HepG2 (cell line): ENCODE measurements at regions not wholly inside any gene's neighbourhood (a gene's known extent, or its start where the extent isn't known, plus 50 kb on each side); places are given as distances from the start of the nearest gene placed in this dataset.

ENCODE experiments used
- ATAC-seq: fragments of 200-7000 bp; cut with Tn5 transposase; 3 replicates; pipeline ENCODE4 v1.9.1; 2020; ENCODE audit warnings: mild to moderate bottlenecking, moderate library complexity
- BruUV-seq: library from RNA; stranded (reverse); fragments of 400-500 nt; replicated peaks from 2 replicates; lab custom pipeline; 2021; lab: Mats Ljungman, UMichigan
- CTCF ChIA-PET: fragments of 300-600 bp; formaldehyde crosslinking; extraction: SDS; loops from one replicate; lab custom pipeline; 2021; ENCODE audit warnings: low total read pairs, inconsistent platforms, low intra/inter-chr PET ratio; lab: Yijun Ruan, JAX
- POLR2A ChIA-PET: fragments of 350-600 bp; sonication (Branson Sonifier 250); formaldehyde crosslinking; loops from one replicate; lab custom pipeline; 2020; ENCODE audit warnings: antibody characterized with exemption, inconsistent platforms; lab: Yijun Ruan, JAX
- DNase-seq: peaks from one replicate; pipeline ENCODE4 v3.0.0-alpha.2; 2015; ENCODE audit warnings: low spot score
- FAIRE-seq: peaks from 3 replicates; lab custom pipeline; 2011; peaks lifted over from hg19 to GRCh38; lab: Jason Lieb, UNC
- H2AFZ ChIP-seq: one replicate; pipeline ENCODE4 v1.6.1; 2011; ENCODE audit warnings: low read length, inconsistent platforms
- H3K27ac ChIP-seq: fragments of 300-600 bp; 3 replicates; pipeline ENCODE4 v1.8.0; 2011; ENCODE audit warnings: mixed run types, mild to moderate bottlenecking, mixed read lengths, low read length, inconsistent platforms; ENCODE audit not compliant: insufficient read depth; ENCODE audit errors: extremely low read length
- H3K27me3 ChIP-seq, 2 experiments: fragments of 200-600 bp in 1 of 2; 2 replicates in 1 of 2; 3 replicates in 1 of 2; pipeline versions ENCODE4 v1.6.0 to v1.8.0; 2011; ENCODE audit warnings: low read length in 2 of 2, mild to moderate bottlenecking in 2 of 2, moderate library complexity in 2 of 2, inconsistent platforms in 1 of 2; ENCODE audit not compliant: insufficient read depth in 2 of 2, control insufficient read depth in 1 of 2
- H3K36me3 ChIP-seq, 2 experiments: fragments of 200-600 bp in 1 of 2; replicated peaks in 1 of 2; 2 replicates in 1 of 2; 3 replicates in 1 of 2; pipeline versions ENCODE4 v1.5.1 to v1.8.0; 2011; ENCODE audit warnings: low read length in 2 of 2, inconsistent platforms in 1 of 2; ENCODE audit not compliant: insufficient read depth in 2 of 2, control insufficient read depth in 1 of 2
- H3K4me1 ChIP-seq: 2 replicates; pipeline ENCODE4 v1.5.1; 2012; ENCODE audit warnings: low read length, inconsistent platforms; ENCODE audit not compliant: insufficient read depth
- H3K4me2 ChIP-seq: 2 replicates; pipeline ENCODE4 v1.6.0; 2011; ENCODE audit warnings: low read depth, low read length, inconsistent platforms
- H3K4me3 ChIP-seq, 3 experiments: fragments of 200-600 bp in 1 of 3; sonication (generic), shearing (Covaris generic) in 1 of 3; replicated peaks in 1 of 3; 2 replicates each; pipeline ENCODE4 v1.5.1; 2011 to 2016; ENCODE audit warnings: low read length in 3 of 3, inconsistent platforms in 2 of 3, low read depth in 2 of 3, mild to moderate bottlenecking in 2 of 3, control low read depth in 1 of 3, mixed read lengths in 1 of 3; ENCODE audit not compliant: insufficient read depth in 1 of 3
- H3K79me2 ChIP-seq: one replicate; pipeline ENCODE4 v1.6.1; 2011; ENCODE audit warnings: low read length, inconsistent platforms; ENCODE audit not compliant: insufficient read depth
- H3K9ac ChIP-seq: 2 replicates; pipeline ENCODE4 v1.6.0; 2011; ENCODE audit warnings: mild to moderate bottlenecking, low read depth, low read length, inconsistent platforms; ENCODE audit not compliant: insufficient read depth
- H3K9me3 ChIP-seq: 2 replicates; pipeline ENCODE4 v1.5.1; 2012; ENCODE audit warnings: mild to moderate bottlenecking, low read length
- H4K20me1 ChIP-seq: 2 replicates; pipeline ENCODE4 v1.6.0; 2011; ENCODE audit warnings: inconsistent platforms, mild to moderate bottlenecking, low read length, moderate library complexity; ENCODE audit not compliant: insufficient read depth
- BHLHE40 ChIP-seq: IDR thresholded peaks from 2 replicates; pipeline ENCODE4 v1.6.1; 2011; ENCODE audit warnings: low read length, improper control_type of control experiment
- FOSL2 ChIP-seq: sonication (generic); formaldehyde crosslinking; IDR thresholded peaks from 2 replicates; pipeline ENCODE4 v1.4.0; 2020; ENCODE audit warnings: missing genetic modification reagents
- GATAD1 ChIP-seq: IDR thresholded peaks from 2 replicates; pipeline ENCODE4 v1.6.1; 2016; ENCODE audit warnings: missing genetic modification reagents, missing compliant biosample characterization
- NFATC3 ChIP-seq: sonication (generic); formaldehyde crosslinking; IDR thresholded peaks from 2 replicates; pipeline ENCODE4 v1.5.1; 2020; ENCODE audit warnings: mild to moderate bottlenecking, missing genetic modification reagents
- NFKB2 ChIP-seq: sonication (generic); formaldehyde crosslinking; IDR thresholded peaks from 2 replicates; pipeline ENCODE4 v1.4.0; 2020; ENCODE audit warnings: missing genetic modification reagents, borderline replicate concordance
- NFKBIZ ChIP-seq: IDR thresholded peaks from 2 replicates; pipeline ENCODE4 v1.6.1; 2018; ENCODE audit warnings: missing genetic modification reagents, missing compliant biosample characterization
- NR0B2 ChIP-seq: sonication (generic); formaldehyde crosslinking; IDR thresholded peaks from 2 replicates; pipeline ENCODE4 v1.4.0; 2020; ENCODE audit warnings: mild to moderate bottlenecking, missing genetic modification reagents
- SKI ChIP-seq: fragments of 450-650 bp; IDR thresholded peaks from one replicate; pipeline ENCODE4 v1.6.1; 2018; ENCODE audit warnings: mild to moderate bottlenecking; ENCODE audit not compliant: partially characterized antibody
- TAF1 ChIP-seq: sonication (generic); formaldehyde crosslinking; IDR thresholded peaks from 2 replicates; pipeline ENCODE4 v1.4.0; 2020; ENCODE audit warnings: missing genetic modification reagents
- ZNF678 ChIP-seq: sonication (generic); formaldehyde crosslinking; IDR thresholded peaks from 2 replicates; pipeline ENCODE4 v1.4.0; 2020; ENCODE audit warnings: mild to moderate bottlenecking, missing genetic modification reagents
- WGBS: methylation state at CpG from one replicate; pipeline ENCODE4 v1.1.6; 2017; ENCODE audit warnings: low lambda C conversion rate; 5-methylcytosine and 5-hydroxymethylcytosine counted together
- in situ Hi-C: cut with HindIII; loops from 2 replicates; pipeline ENCODE4 v1.10.0; 2017; ENCODE audit warnings: low pct_unique_long_range_greater_than_20kb; ENCODE audit not compliant: extremely low pct_ligation_motif_present
- intact Hi-C: fragments of 100-400 bp; cut with micrococcal nuclease; formaldehyde crosslinking; loops from one replicate; pipeline ENCODE4 v1.10.0; 2022; ENCODE audit not compliant: unreplicated experiment
- TF ChIP-seq, protein P1 (sequence below): sonication (generic); formaldehyde crosslinking; IDR thresholded peaks from 2 replicates; pipeline ENCODE4 v1.4.0; 2020; ENCODE audit warnings: missing genetic modification reagents, borderline replicate concordance
- TF ChIP-seq, protein P2 (sequence below): IDR thresholded peaks from 2 replicates; pipeline ENCODE4 v1.6.1; 2016; ENCODE audit warnings: missing compliant biosample characterization, missing genetic modification reagents, borderline replicate concordance

- ATAC-seq (no peak), DNase-seq (no peak), FAIRE-seq (no peak)
- no peak overlapping the region for H3K4me3 ChIP-seq
- intact Hi-C loops: no loop called here
- H3K27ac ChIP-seq: no peak overlapping the region
- H3K4me1 ChIP-seq: no peaks in the 10 kb centered on the region
- H3K9me3 ChIP-seq: peaks cover 20% of the 10 kb centered on the region
- no peaks in the 10 kb centered on the region for H3K36me3 ChIP-seq
- no peaks in the 10 kb centered on the region for H4K20me1 ChIP-seq
- in situ Hi-C loops: no loop called here
- no TSS peak for BruUV-seq
- TF ChIP-seq NFATC3: no peak
- no peak for TF ChIP-seq NFKBIZ
- no peak for TF ChIP-seq NR0B2 (CRISPR knock-in tag)
- TF ChIP-seq FOSL2 (CRISPR knock-in tag): no peak
- no peak for TF ChIP-seq NFKB2 (CRISPR knock-in tag)
- no peak for TF ChIP-seq SKI
- H3K27me3 ChIP-seq: no peaks in the 10 kb centered on the region
- no peaks in the 10 kb centered on the region for H3K79me2 ChIP-seq
- CTCF ChIA-PET: no interaction called here
- 0% methylated on average over 2 of the region's 2 CpGs for WGBS
- POLR2A ChIA-PET: no interaction called here
- no peak overlapping the region for H2AFZ ChIP-seq
- H3K4me2 ChIP-seq: no peak overlapping the region
- H3K9ac ChIP-seq: no peak overlapping the region
Observed at GRCh38 chr12:83827860-83828259, 1084.7 kb downstream of the SLC6A15 start.

DNA sequence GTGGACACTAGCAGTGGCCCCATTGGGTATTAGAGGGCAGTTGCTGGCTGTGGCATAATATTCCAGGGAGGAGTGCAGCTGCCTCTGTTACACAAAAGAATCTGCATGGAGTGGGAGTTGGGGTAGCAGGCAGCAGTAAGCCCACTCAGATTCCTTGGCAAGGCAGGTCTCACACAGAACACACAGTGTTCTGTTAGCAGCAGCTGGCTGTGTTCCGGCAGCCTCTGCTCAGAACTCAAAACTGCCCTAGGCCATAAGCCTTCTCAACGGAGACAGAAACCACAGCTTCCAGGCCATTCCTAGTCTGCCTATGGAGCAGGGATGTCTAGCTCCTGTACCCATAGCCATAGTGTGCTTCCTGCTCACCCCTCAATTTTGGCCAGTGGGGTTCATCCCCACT lies 1085.4 kb downstream of the SLC6A15 start:
- Histone ChIP-seq H3K4me3 (no peak overlapping the region), H3K27ac (no peak overlapping the region), H3K27me3 (no peaks in the 10 kb centered on the region), H3K4me1 (no peaks in the 10 kb centered on the region), H3K4me2 (no peak overlapping the region), H4K20me1 (no peaks in the 10 kb centered on the region), H3K9me3 (peaks cover 20% of the 10 kb centered on the region), H3K9ac (no peak overlapping the region), H2AFZ (no peak overlapping the region), H3K79me2 (no peaks in the 10 kb centered on the region), H3K36me3 (no peaks in the 10 kb centered on the region)
- POLR2A ChIA-PET: no interaction called here
- WGBS: 80% methylated on average over 1 of the region's 2 CpGs
- intact Hi-C loops (no loop called here), in situ Hi-C loops (no loop called here)
- DNase-seq (no peak), ATAC-seq (no peak), FAIRE-seq (no peak)
- BruUV-seq: no TSS peak
- CTCF ChIA-PET: no interaction called here
- TF ChIP-seq, protein P1, sequence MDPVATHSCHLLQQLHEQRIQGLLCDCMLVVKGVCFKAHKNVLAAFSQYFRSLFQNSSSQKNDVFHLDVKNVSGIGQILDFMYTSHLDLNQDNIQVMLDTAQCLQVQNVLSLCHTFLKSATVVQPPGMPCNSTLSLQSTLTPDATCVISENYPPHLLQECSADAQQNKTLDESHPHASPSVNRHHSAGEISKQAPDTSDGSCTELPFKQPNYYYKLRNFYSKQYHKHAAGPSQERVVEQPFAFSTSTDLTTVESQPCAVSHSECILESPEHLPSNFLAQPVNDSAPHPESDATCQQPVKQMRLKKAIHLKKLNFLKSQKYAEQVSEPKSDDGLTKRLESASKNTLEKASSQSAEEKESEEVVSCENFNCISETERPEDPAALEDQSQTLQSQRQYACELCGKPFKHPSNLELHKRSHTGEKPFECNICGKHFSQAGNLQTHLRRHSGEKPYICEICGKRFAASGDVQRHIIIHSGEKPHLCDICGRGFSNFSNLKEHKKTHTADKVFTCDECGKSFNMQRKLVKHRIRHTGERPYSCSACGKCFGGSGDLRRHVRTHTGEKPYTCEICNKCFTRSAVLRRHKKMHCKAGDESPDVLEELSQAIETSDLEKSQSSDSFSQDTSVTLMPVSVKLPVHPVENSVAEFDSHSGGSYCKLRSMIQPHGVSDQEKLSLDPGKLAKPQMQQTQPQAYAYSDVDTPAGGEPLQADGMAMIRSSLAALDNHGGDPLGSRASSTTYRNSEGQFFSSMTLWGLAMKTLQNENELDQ: no peak
- no peak for TF ChIP-seq TAF1 (CRISPR knock-in tag)
- TF ChIP-seq ZNF678 (CRISPR knock-in tag): no peak
- TF ChIP-seq GATAD1: no peak
- TF ChIP-seq, protein P2, sequence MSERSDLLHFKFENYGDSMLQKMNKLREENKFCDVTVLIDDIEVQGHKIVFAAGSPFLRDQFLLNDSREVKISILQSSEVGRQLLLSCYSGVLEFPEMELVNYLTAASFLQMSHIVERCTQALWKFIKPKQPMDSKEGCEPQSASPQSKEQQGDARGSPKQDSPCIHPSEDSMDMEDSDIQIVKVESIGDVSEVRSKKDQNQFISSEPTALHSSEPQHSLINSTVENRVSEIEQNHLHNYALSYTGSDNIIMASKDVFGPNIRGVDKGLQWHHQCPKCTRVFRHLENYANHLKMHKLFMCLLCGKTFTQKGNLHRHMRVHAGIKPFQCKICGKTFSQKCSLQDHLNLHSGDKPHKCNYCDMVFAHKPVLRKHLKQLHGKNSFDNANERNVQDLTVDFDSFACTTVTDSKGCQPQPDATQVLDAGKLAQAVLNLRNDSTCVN: no peak
- no peak for TF ChIP-seq BHLHE40
- no peak for TF ChIP-seq SKI
